AG04449 (cell line): ENCODE measurements at regions not wholly inside any gene's neighbourhood (a gene's known extent, or its start where the extent isn't known, plus 50 kb on each side); places are given as distances from the start of the nearest gene placed in this dataset.

ENCODE experiments used
- CTCF ChIA-PET: fragments of 350-600 bp; formaldehyde crosslinking; extraction: SDS; loops from one replicate; lab custom pipeline; 2021; ENCODE audit warnings: antibody characterized with exemption; lab: Yijun Ruan, JAX
- POLR2A ChIA-PET: fragments of 400-600, 350-600 bp; formaldehyde crosslinking; extraction: SDS; loops from one replicate; lab custom pipeline; 2020; ENCODE audit warnings: antibody characterized with exemption, inconsistent platforms; lab: Yijun Ruan, JAX
- DNase-seq: peaks from one replicate; pipeline ENCODE4 v3.0.0-alpha.2; 2010; ENCODE audit warnings: low read depth, low spot score
- H3K4me3 ChIP-seq: 2 replicates; pipeline ENCODE4 v1.5.1; 2011; ENCODE audit warnings: low read depth, mild to moderate bottlenecking, control low read depth, low read length
- CTCF ChIP-seq: IDR thresholded peaks from one replicate; pipeline ENCODE4 v1.5.1; 2011; ENCODE audit warnings: mild to moderate bottlenecking, moderate library complexity, low read length, control low read depth, inconsistent platforms; ENCODE audit not compliant: insufficient read depth; ENCODE audit errors: missing control alignments

GRCh38 chr2:228786901-228787300 is 484.2 kb downstream of the PID1 start:
- H3K4me3 ChIP-seq, result no peak overlapping the region
- CTCF ChIA-PET, result no interaction called here
- TF ChIP-seq CTCF, result no peak
- DNase-seq, result no peak
- POLR2A ChIA-PET, result no interaction called here

GRCh38 chr2:228782281-228782680 is 488.8 kb downstream of the PID1 start:
- TF ChIP-seq CTCF, result no peak
- POLR2A ChIA-PET, result no interaction called here

GRCh38 chr2:228777855-228778355 is 493.2 kb downstream of the PID1 start:
- CTCF ChIA-PET, result no interaction called here
- POLR2A ChIA-PET, result no interaction called here
- no peak for DNase-seq
- H3K4me3 ChIP-seq, result no peak overlapping the region
- TF ChIP-seq CTCF, result no peak

More at GRCh38 chr2:228782281-228782680, 488.8 kb downstream of the PID1 start:
- no peak overlapping the region for H3K4me3 ChIP-seq
- no peak for DNase-seq
- CTCF ChIA-PET, result no interaction called here

- no peak for TF ChIP-seq CTCF
- H3K4me3 ChIP-seq, result no peak overlapping the region
- CTCF ChIA-PET, result no interaction called here
- POLR2A ChIA-PET, result interaction anchor here (0.5 kb wide), 1 partner anchor 653 kb away, joined by 3 read pairs; no protein-coding TSS in a partner anchor
- no peak for DNase-seq
Measured at GRCh38 chr2:228774548-228774947, 496.5 kb downstream of the PID1 start.

- CTCF ChIA-PET, result interaction anchor here (1.2 kb wide), 1 partner anchor 12 kb away, joined by 3 read pairs; no protein-coding TSS in a partner anchor
- POLR2A ChIA-PET, result no interaction called here
- DNase-seq, result no peak
- TF ChIP-seq CTCF, result no peak
- no peak overlapping the region for H3K4me3 ChIP-seq
Measured at GRCh38 chr2:228771774-228772173, 499.3 kb downstream of the PID1 start.

- no peak overlapping the region for H3K4me3 ChIP-seq
- no peak for TF ChIP-seq CTCF
- POLR2A ChIA-PET, result no interaction called here
- no peak for DNase-seq
- CTCF ChIA-PET, result no interaction called here
Measured at GRCh38 chr2:228771315-228771714, 499.8 kb downstream of the PID1 start.
